A673 (cell line): ENCODE measurements at regions not wholly inside any gene's neighbourhood (a gene's known extent, or its start where the extent isn't known, plus 50 kb on each side); places are given as distances from the start of the nearest gene placed in this dataset.

ENCODE experiments used
- BruUV-seq: library from RNA; stranded (reverse); fragments of 400-500 nt; replicated peaks from 2 replicates; lab custom pipeline; 2021; lab: Mats Ljungman, UMichigan
- CTCF ChIA-PET: fragments of 300-600 bp; sonication (Branson Sonifier 250); formaldehyde crosslinking; loops from one replicate; lab custom pipeline; 2022; ENCODE audit warnings: antibody characterized with exemption; lab: Charles Lee
- POLR2A ChIA-PET: fragments of 300-600 bp; sonication (Branson Sonifier 250); formaldehyde crosslinking; loops from one replicate; lab custom pipeline; 2022; ENCODE audit warnings: antibody characterized with exemption; ENCODE audit not compliant: low non-redundant PET; lab: Charles Lee
- DNase-seq: peaks from one replicate; pipeline ENCODE4 v3.0.0-alpha.2; 2015; ENCODE audit warnings: low spot score
- H3K27ac ChIP-seq: fragments of 200-600 bp; sonication (generic); 2 replicates; pipeline ENCODE4 v1.5.1; 2016; ENCODE audit warnings: mixed run types, low read depth, mild to moderate bottlenecking, mixed read lengths, antibody characterized with exemption, low read length; ENCODE audit not compliant: poor library complexity, severe bottlenecking
- H3K27me3 ChIP-seq: fragments of 200-600 bp; sonication (generic); replicated peaks from 2 replicates; pipeline ENCODE4 v1.6.1; 2017; ENCODE audit warnings: mixed run types, low read depth, mild to moderate bottlenecking, mixed read lengths, antibody characterized with exemption, low read length; ENCODE audit not compliant: insufficient read depth, poor library complexity
- H3K36me3 ChIP-seq: fragments of 200-600 bp; sonication (generic); 2 replicates; pipeline ENCODE4 v1.6.1; 2016; ENCODE audit warnings: mixed run types, mild to moderate bottlenecking, mixed read lengths, antibody characterized with exemption, low read length; ENCODE audit not compliant: insufficient read depth, poor library complexity, severe bottlenecking
- H3K4me1 ChIP-seq: fragments of 200-600 bp; sonication (generic); 2 replicates; pipeline ENCODE4 v1.6.1; 2017; ENCODE audit warnings: mixed run types, mild to moderate bottlenecking, mixed read lengths, antibody characterized with exemption, low read length; ENCODE audit not compliant: insufficient read depth, poor library complexity, severe bottlenecking
- H3K4me3 ChIP-seq: fragments of 200-600 bp; sonication (generic); 2 replicates; pipeline ENCODE4 v1.5.1; 2016; ENCODE audit warnings: low read depth, mixed run types, mild to moderate bottlenecking, mixed read lengths, low read length; ENCODE audit not compliant: poor library complexity, severe bottlenecking
- H3K9me3 ChIP-seq: fragments of 200-600 bp; sonication (generic); 2 replicates; pipeline ENCODE4 v1.6.1; 2016; ENCODE audit warnings: mixed run types, low read depth, mild to moderate bottlenecking, mixed read lengths, antibody characterized with exemption, low read length; ENCODE audit not compliant: poor library complexity, severe bottlenecking
- CTCF ChIP-seq: fragments of 300-800, 200-600 bp; sonication (generic); conservative IDR thresholded peaks from 2 replicates; pipeline ENCODE4 v1.5.1; 2017; ENCODE audit warnings: low read depth, mild to moderate bottlenecking, antibody characterized with exemption, low read length, moderate library complexity, mixed read lengths
- EZH2 ChIP-seq: fragments of 200-600 bp; sonication (generic); IDR thresholded peaks from 2 replicates; pipeline ENCODE4 v1.6.1; 2017; ENCODE audit warnings: borderline replicate concordance, low read depth, mild to moderate bottlenecking, mixed read lengths, antibody characterized with exemption, low read length; ENCODE audit not compliant: poor library complexity, severe bottlenecking
- intact Hi-C: fragments of 100-400 bp; cut with micrococcal nuclease; formaldehyde crosslinking; loops from one replicate; pipeline ENCODE4 v1.10.0; 2022; ENCODE audit not compliant: unreplicated experiment

GRCh38 chr2:22011048-22011447 is 887.3 kb downstream of the TDRD15 start:
- CTCF ChIA-PET, result no interaction called here
- intact Hi-C loops, result no loop called here

GRCh38 chr2:22020091-22020742 is 896.4 kb downstream of the TDRD15 start:
- DNase-seq, result no peak
- no peaks in the 10 kb centered on the region for H3K4me1 ChIP-seq
- intact Hi-C loops, result no loop called here
- H3K4me3 ChIP-seq, result no peak overlapping the region
- no peaks in the 10 kb centered on the region for H3K9me3 ChIP-seq
- H3K27ac ChIP-seq, result no peak overlapping the region
- no TSS peak for BruUV-seq
- ChIA-PET CTCF (no interaction called here), POLR2A (no interaction called here)
- no peak for TF ChIP-seq CTCF
- TF ChIP-seq EZH2, result no peak
- no peaks in the 10 kb centered on the region for H3K36me3 ChIP-seq
- peaks cover 2% of the 10 kb centered on the region for H3K27me3 ChIP-seq

More at GRCh38 chr2:22011048-22011447, 887.3 kb downstream of the TDRD15 start:
- H3K27me3 ChIP-seq, result peaks cover 10% of the 10 kb centered on the region
- no peaks in the 10 kb centered on the region for H3K9me3 ChIP-seq
- H3K4me3 ChIP-seq, result no peak overlapping the region
- TF ChIP-seq CTCF, result no peak
- no peak for TF ChIP-seq EZH2
- H3K27ac ChIP-seq, result no peak overlapping the region
- no peaks in the 10 kb centered on the region for H3K36me3 ChIP-seq
- no TSS peak for BruUV-seq
- no peak for DNase-seq
- POLR2A ChIA-PET, result no interaction called here
- no peaks in the 10 kb centered on the region for H3K4me1 ChIP-seq

- DNase-seq, result peak; percentile 5
- no peak for TF ChIP-seq EZH2
- TF ChIP-seq CTCF, result no peak
- Histone ChIP-seq H3K27me3 (no peaks in the 10 kb centered on the region), H3K4me1 (no peaks in the 10 kb centered on the region), H3K36me3 (no peaks in the 10 kb centered on the region), H3K27ac (no peak overlapping the region), H3K4me3 (no peak overlapping the region), H3K9me3 (no peaks in the 10 kb centered on the region)
- ChIA-PET CTCF (no interaction called here), POLR2A (no interaction called here)
- BruUV-seq, result no TSS peak
- intact Hi-C loops, result no loop called here
Measured at GRCh38 chr2:22027345-22028005, 903.7 kb downstream of the TDRD15 start.
